Fibroblast of skin of right quadriceps (primary cell): ENCODE measurements at regions not wholly inside any gene's neighbourhood (a gene's known extent, or its start where the extent isn't known, plus 50 kb on each side); places are given as distances from the start of the nearest gene placed in this dataset.

Experiments
- DNase-seq: peaks from one replicate; pipeline ENCODE4 v3.0.0-alpha.2; 2013

DNA sequence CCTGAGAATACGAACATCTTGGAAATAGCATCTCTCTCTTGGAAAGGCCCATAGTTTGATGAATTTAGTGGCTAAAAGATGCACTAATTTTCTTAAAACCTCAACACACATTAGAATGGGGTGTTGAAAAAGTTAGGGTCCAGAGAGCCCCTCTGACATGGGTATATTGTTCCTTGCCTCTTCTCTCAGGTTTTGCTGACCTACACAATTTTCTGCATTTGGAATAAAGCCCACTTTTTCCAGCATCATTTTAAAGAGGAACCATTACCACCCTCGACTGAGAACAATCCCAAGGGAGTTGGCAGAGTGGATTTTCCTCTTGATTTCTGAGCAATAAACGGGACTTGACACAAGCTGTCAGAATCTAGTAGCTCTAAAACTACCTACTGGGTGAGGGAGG is 156.1 kb downstream of the PMP22 start:
- DNase-seq, result no peak

DNA sequence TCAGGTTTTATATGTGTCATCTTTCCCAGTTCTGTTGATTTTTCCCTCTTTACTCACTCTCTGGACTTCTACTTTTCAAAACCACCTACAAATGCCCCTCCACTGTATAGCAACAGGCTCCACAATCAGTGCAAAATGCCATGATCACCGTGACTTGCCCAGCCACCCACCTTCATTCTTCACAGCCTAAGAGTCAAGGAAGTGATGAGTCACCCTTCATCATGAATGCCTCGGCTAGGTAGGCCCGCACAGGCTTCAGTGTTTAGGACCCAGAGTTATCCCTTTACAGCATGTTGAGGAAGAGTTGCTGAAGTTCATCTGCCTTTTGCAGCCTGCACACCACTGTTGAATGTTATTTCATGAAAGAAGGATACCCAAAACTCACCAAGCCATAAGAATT is 158.6 kb downstream of the PMP22 start:
- peak; percentile 67 for DNase-seq

DNA sequence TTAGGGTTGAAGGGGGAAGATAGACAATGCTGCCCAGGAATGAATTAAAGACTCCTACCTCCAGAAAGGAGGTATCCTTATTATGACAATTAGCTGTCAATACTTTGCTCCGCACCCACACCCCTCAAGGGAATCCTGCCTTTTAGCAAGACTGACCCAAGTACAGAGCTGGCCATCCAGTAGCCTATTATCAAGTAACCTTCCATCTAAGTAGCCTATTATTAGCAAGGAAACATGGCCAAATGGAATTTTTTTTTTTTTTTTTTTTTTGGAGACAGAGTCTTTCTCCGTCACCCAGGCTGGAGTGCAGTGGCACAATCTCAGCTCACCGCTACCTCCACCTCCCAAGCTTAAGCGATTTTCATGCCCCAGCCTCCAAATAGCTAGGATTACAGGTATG is 161.3 kb downstream of the PMP22 start:
- DNase-seq, result no peak

DNA sequence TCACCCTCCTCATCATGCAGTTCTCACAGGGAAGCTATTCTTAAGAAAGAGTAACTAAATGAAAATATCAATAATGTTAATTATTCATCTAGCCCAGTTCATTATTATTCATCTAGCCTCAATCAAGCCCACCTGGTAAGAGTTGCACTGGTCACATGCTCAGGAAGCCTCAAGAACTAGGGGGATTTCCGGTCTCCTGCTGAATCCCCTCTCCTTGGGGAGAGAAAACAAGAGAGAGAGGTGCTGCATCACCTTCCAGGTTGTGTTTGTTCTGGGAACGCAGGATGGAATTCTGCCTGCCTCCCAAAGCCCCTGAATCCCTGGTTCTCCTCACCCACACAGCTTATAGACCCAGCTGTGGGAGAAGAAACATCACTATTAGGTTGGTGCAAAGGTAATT is 164.0 kb downstream of the PMP22 start:
- DNase-seq, result no peak

DNA sequence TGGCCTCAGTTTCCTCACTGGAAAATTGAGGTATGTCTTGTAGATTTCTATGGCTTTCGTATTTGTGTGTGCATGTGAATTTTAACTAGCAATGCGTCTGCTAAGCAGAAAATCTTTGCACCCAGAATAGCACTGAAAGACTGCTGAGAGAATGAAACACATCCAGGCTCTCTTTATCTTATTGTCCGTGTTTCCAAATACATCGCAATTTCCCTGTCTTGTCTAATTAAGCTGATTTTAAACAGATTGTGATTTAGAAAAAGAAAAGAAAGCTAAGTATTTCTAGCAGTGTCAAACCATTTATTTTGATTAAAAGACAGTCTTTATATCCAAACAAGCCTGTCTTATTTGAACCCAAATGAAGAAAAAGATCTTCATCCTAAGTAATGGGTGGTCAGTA is 168.6 kb downstream of the PMP22 start:
- no peak for DNase-seq

DNA sequence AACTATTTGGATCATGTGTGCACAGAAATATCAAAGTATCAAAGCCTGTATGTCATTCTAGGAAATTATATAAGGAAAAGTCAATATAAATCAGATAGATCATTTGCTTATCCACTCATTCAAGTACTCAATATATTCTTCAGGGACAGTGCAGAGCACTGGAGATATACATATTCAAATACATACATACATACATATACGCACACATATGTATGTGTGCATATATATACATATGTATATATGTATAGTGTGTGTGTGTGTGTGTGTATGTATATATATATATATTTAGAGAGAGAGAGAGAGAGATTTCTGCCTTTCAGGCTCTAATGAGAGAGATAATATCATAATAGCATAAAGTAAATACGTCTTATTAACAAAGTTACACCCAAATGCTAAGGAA is 169.2 kb downstream of the PMP22 start:
- no peak for DNase-seq

DNA sequence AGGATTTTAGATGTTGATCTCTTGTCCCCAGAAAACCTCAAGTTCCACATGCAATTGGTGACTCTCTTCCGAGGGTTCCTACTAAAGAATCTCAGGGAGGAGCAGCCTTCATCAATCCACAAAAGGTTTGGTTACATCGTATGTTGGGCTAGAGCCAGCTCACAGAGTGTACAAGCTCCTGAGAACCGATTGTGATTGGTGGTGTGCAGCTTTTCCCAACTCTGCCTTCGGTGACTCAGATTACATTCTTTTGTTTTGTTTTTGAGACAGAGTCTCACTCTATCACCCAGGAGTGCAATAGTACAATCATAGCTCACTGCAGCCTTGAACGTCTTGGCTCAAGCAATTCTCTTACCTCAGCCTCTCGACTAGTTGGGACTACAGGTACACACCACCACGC is 172.4 kb downstream of the PMP22 start:
- DNase-seq, result peak; percentile 66

DNA sequence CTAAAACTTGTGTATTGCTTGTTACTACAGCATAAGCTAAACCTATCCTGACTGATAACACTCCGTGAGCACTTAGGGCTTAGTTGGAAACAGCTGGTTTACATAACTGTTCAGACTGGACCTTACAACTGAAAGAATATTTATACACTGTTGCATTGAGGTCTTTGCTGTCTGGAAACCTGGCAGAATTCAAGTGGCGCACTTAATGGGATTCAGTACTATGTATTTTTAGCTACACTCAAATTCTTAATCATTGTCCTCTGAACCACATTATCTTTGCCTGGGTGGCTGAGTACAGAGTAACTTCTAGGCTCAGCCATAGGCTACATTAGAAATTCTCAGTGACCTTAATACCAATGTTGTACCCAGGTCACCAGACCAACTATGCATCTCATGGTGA is 172.9 kb downstream of the PMP22 start:
- no peak for DNase-seq

DNA sequence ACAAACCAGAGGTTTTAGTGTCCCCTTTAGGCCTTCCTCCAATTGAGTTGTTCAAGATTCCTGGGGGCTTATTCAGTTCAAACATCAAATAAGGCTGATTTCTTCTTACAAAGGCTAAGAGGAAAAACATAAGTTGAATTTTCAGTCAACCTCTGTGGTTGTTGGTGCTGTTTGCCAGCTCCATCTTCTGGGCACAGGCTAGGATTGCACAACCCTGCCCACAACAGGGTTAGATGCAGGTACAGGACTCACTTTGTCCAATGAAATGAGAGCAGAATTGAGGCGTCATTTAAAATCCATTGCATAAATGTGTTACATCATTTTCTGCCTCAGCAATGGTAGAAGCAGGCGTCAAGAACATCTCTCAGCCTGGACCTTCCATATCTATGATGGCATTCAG is 173.3 kb downstream of the PMP22 start:
- no peak for DNase-seq

DNA sequence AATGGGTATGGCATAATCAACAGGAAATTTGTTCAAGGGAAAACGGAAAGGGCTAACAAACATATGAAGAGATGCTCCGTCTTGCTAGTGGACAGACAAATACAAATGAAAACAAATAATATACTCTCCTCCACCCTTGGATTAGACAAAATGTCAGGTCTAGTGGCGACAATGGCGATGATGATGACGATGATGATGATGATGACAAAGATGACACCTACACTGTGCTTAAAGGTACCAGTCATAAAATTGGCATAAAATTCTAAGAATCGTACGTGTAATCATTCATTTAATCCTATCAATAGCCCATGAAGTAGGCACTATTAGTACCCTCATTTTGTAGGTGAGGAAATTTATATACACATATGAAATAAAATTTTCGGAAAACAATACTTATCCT is 174.6 kb downstream of the PMP22 start:
- DNase-seq, result no peak

DNA sequence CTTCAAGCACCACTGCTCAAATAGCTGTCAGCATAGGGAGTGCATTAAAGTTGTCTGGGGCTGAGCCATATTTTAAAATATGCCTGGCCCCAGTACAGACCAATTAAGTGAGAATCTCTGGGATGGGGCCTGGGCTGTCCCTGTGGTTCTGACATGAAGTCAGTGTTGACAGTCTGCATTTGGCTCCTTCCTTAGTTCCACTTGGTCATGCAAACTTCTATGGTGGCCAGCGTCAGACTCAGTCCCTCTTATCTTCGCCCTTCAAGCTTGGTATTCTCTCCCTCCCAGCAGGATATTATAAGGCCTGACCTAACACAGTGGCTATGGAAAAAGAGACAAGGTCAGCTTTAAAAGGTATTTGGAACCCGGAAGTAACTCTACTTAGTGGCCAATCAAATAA is 177.2 kb downstream of the PMP22 start:
- no peak for DNase-seq

DNA sequence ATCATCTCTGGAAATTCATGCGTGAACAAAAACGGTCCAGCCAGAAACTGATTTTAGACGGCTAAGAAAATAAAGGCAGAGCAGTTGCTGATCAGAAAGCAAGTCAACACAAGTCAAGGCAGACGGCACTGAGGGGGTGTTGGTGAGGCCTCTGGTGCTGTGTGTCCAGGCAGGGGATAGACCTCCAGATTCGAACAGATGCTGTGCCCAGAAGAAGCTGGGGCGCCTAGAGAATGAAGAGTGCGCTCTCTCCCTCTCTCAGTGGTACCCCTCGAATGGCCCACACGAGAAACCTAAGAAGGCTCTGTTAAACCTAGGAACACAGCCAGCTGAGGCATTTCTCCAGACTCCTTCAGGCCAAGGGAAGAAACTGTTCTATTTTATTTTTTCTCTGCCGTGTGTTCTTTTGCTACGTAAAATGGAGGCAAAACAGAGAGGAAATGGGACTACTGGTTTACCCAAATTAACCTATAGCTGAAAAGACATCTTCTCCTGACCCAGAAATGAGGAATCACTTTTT is 178.3 kb downstream of the PMP22 start:
- DNase-seq, result no peak

DNA sequence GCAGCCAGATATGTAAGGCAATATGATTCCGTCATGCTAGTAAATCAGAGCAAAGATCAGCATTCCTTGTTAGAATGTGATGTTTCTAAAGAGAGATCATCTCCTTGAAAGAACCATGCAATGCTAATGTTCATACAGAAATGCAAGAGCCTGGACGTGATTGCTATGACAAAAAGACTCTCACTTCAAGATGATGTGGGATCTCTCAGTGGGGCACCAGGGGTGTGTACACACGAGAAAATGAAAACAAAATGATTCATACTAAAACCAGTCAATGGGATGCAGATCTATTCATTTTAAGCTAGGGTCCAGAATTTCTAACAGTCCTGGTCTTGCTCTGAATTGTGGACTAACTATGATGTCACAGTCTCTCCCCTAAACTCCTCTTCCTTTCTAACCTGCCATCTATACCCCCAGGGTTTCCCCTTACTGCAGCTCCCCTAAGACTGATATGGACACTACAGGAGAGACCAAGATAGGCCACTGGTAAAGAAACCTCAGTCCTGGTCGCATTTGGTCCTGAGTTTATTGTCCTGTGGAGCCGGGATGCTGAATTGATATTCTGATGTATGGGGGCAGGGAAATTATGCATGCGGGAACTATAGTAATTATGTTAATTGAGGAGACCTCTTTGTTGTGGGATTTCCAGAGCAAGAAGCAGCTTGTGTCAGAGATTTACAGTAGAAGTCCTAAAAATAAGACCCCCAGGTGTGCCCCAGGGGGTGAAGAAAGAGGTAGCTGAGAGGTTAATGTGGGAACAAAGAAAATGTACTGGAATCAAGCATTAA is 179.0 kb downstream of the PMP22 start:
- no peak for DNase-seq

DNA sequence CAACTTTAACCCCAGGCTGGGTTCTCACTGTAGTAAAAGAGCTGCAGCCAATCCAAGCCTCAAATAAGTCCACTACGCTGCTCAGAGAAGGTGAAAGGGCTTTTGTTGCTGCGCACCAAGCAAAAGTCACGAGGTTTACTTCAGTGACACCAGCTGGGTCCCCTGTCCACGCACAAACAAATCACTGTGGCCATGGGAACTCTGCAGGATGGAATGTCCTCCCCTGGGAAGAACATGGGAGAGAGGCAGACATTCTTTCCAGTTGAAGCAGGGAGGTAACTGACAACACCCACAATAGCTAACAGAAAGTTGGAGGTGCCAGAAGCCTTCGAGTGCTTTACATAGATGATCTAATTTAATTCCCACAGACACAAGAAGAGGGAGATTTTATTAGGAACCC is 181.9 kb downstream of the PMP22 start:
- DNase-seq, result peak; percentile 7

DNA sequence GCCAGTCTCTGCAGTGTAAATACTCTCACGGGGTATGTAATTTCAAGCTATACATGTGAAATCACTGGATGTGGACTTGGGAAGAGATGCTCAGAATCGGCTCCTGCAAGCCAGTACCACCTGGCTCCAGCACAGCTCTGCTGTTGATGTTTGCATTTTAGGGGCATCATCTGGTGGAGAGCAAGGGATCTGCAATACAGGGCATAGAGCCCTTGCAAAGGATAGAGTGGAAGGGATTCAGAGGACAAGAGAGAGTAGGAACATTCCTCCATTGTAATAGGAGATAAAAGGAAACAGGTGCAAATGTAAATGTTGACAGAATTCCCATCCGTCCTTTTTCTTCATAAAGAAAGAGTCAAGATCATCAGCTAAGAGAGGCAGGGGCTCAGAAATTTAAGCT is 184.1 kb downstream of the PMP22 start:
- DNase-seq, result no peak

DNA sequence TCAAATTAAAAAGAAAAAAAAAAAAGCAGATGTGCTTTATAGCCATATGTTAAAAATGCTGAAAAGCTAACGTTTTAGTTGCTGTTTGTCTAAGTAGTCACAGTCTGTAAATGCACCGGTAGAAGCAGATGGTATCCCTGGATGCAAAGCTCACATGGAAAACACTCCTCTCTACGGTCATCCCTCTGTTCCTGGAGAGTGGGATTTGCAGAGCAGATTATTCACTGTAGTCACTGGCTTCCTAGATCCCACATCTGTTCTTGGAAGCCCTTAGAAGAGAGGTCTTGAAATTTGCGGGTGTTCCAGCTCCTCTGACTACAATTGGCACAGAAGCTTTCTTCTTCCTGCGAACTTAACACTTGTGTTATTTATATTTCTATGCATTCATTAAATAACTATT is 186.6 kb downstream of the PMP22 start:
- DNase-seq, result no peak

DNA sequence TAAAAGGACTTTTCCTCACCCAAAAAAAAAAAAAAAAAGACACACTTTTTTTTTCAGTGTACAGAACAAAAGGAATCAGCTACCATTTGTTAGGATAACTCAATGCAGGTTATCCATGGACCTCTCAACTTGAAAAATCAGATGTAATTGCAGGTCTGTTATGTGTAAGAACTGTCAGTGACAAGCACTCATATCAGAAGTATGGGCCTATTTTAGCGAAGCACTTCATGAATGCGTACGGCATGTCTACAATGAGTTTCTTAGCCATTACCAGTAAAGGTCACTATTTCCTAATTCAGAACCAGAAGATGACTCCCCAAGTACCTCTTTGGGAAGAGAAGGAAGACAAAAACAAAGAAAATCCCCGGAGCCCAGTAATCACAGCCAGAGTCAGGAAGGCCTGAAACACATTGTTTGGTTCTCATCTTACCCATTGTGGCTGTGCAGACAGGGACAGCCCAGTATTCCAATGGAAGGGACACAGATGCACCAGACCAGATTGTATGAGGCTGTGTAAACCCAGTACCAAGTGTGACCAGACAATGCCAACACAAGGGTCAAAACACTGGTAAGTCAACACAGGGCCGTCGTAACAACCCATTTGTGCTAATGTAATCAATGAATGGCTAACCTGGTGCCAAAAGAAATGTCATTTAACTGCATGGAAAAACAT is 188.0 kb downstream of the PMP22 start:
- DNase-seq, result no peak

DNA sequence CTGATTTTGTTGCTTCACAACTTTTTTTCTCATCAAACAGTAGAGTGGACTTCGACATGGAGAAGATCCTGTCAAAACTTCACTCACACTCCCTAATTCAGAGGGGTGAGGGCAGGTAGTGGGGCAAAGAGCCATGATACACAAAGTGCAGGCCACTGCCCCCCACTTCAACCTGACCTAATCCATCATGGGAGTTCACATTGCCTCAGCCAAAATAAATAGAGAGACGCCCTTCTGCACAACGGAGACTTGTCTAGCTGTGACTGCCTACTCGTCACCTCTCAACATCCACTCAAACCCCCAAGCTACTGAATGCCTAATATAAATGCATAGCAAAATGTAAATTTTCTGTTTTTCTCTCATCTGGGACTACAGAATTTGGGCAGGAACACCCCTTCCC is 213.2 kb downstream of the PMP22 start:
- no peak for DNase-seq

DNA sequence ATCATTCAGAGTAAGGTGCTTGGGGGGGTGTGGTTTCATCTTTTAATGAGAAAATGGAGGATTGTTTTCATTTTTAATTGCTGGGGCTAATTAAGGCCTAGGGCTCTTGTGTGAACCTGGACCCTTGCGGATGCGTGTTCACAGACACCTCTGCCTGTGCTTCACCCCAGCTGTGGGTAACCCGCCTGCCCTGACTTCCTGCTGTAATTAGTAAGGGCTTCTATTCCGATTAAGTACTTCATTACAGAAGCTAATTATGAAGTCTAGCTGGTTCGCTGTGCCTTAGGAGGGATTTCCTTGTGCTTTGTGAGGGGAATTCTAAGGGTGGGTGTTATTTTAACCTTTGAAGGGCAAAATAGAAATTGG is 215.3 kb downstream of the PMP22 start:
- no peak for DNase-seq

DNA sequence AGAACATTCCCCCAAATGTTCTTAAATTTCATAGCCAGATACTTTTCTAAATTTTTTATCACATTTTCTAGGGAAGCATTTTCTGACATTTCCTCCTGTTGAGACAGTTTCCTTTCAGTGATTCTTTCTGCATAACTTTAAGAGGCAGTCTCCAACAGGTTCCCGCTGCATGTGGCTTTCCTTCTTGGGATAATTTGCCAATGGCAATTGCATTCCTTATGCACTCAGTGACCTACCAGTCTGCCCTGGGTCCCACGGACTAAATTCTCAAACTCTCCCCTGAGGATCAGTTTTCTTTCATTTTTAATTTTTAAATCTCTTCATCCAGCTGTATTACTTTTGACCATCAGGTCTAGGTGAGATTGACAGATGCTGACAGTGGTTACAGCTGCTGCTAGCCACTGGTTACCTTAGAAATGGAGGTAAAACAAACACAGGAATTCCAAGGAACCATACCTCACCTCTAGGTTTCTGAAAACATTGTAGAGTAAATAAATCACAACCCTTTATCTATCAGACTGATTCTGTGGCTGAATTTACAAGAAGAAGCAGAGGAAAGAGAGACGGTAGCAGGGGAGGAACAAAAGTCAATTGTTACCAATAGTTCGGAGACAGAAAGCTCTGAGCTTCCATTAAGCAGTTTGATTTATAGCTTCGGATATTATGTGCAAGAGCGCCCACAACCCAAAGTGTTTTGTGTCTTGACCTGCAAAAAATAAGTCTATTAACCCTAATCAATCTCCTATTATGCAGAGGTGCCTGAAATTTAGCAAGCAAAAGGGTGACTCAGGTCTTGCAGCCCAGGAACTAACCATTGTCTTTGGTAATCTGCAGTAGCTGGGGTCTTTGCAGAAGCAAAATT is 216.0 kb downstream of the PMP22 start:
- no peak for DNase-seq

DNA sequence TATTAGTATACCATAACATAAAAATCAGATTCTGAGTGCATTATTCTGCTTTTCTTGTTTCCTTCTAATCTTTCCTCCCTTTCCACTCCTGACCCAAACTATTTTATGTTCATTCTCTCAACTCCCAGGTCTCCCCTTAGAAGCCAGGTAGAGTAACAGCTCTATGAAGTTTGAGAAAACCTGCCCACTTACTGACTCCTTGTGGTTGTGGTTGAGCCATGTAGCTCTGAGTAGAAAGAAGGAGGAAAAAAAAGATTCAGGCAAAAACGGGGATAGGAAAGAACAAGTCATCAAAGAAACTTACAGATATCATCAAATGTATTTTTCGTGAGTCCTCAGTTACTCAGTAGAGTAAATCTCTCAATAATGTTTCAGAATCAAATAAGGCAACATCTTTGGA is 216.7 kb downstream of the PMP22 start:
- no peak for DNase-seq

DNA sequence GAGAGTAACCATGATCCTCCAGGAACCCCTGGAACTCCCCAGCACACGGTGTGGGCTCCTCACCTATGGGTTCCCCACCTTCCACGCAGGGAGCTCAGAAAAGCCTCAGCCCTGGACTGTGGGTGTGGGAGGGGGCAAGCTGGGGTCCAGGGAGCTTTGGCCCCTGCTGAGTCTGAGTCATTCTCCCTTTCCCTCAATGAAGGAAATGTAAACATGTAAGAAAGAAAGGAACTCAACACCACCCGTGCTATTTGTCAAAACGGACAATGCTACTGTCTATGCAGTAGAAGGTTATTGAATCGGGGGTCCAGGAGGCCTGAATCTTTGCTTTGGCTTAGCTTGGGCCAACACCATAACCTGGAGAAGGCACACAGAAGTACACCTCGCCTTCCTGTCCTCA is 222.8 kb downstream of the PMP22 start:
- no peak for DNase-seq

DNA sequence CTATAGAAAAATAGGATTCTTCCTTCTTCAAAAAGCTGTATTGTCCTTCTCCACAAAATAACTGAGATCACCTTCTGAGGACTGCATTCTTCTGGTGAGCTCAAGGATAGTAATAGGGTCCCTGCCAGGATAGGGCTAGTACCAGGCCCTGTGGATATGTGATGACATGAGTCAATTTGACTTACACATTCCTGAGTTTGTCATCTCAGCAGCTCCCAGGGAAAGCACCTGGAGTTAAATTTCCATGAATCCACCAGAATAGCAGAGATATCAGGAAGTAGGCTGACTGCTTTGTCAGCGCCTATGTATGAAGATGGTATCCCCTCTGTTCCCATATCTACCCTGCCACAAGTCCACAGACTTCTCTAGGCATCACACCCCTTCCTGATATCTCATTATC is 225.8 kb downstream of the PMP22 start:
- DNase-seq, result peak; percentile 57

DNA sequence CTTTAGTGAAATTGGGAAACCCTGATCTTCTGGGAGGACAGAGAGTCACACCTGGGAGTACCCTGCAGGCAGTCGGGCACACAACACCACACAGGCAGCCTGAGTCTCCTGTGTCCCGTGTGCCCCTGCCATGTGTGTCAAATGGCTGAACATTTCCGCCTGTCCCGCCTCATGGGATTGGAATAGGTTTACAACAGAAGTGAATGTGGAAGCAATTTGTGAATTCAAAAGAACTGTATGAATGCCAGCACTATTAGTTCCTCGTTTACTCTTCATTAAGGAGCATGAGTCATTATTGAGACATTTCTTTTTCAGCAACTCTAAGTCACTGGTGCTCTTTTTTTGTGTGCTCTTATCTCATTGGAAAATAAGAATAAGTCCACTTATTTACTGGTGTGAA is 226.5 kb downstream of the PMP22 start:
- peak; percentile 88 for DNase-seq
